H1 (cell line): ENCODE measurements at regions not wholly inside any gene's neighbourhood (a gene's known extent, or its start where the extent isn't known, plus 50 kb on each side); places are given as distances from the start of the nearest gene placed in this dataset.

Experiments
- CTCF ChIA-PET: fragments of 300-600 bp; sonication (Branson Sonifier 250); formaldehyde crosslinking; loops from one replicate; lab custom pipeline; 2021; ENCODE audit not compliant: partially characterized antibody; lab: Charles Lee
- POLR2A ChIA-PET: fragments of 300-600 bp; sonication (Branson Sonifier 250); formaldehyde crosslinking; loops from one replicate; lab custom pipeline; 2021; ENCODE audit warnings: inconsistent platforms; ENCODE audit not compliant: partially characterized antibody; lab: Charles Lee
- DNase-seq, 2 experiments: peaks; one replicate each; pipeline versions ENCODE4 v3.0.0 to v3.0.0-alpha.2; 2010 to 2022; ENCODE audit warnings: low spot score in 2 of 2, low read depth in 1 of 2, mixed read lengths in 1 of 2
- FAIRE-seq: peaks from 2 replicates; lab custom pipeline; 2011; peaks lifted over from hg19 to GRCh38; lab: Jason Lieb, UNC
- H2AFZ ChIP-seq: 2 replicates; pipeline ENCODE4 v1.8.1; 2012; ENCODE audit warnings: low read length, inconsistent platforms
- H2AK5ac ChIP-seq: 2 replicates; pipeline ENCODE4 v1.6.1; 2013; ENCODE audit warnings: low read depth, low read length
- H2BK120ac ChIP-seq: replicated peaks from 2 replicates; pipeline ENCODE3; 2013; ENCODE audit warnings: low read depth, low read length, inconsistent platforms
- H2BK12ac ChIP-seq: 2 replicates; pipeline ENCODE4 v1.6.1; 2013; ENCODE audit warnings: low read depth, low read length
- H2BK15ac ChIP-seq: 2 replicates; pipeline ENCODE4 v1.6.1; 2013; ENCODE audit warnings: low read length
- H2BK20ac ChIP-seq: 2 replicates; pipeline ENCODE4 v1.6.1; 2013; ENCODE audit warnings: low read length
- H2BK5ac ChIP-seq: 2 replicates; pipeline ENCODE4 v1.6.1; 2013; ENCODE audit warnings: low read depth, low read length
- H3K14ac ChIP-seq: 2 replicates; pipeline ENCODE4 v1.6.1; 2013; ENCODE audit warnings: inconsistent platforms; ENCODE audit not compliant: insufficient read length
- H3K18ac ChIP-seq: 2 replicates; pipeline ENCODE4 v1.6.1; 2013; ENCODE audit warnings: low read length; ENCODE audit errors: extremely low read depth
- H3K23ac ChIP-seq: 2 replicates; pipeline ENCODE4 v1.6.1; 2013; ENCODE audit warnings: inconsistent platforms; ENCODE audit not compliant: insufficient read length
- H3K23me2 ChIP-seq: 2 replicates; pipeline ENCODE4 v1.6.1; 2013; ENCODE audit warnings: low read depth, low read length
- H3K27ac ChIP-seq: 2 replicates; pipeline ENCODE4 v1.6.1; 2011; ENCODE audit warnings: low read depth, low read length, inconsistent platforms
- H3K27me3 ChIP-seq, 4 experiments: replicated peaks in 1 of 4; 1 replicate in 1 of 4; 2 replicates in 3 of 4; pipeline versions ENCODE4 v1.6.1 to v1.8.1; 2011 to 2013; ENCODE audit warnings: low read length in 3 of 4, mild to moderate bottlenecking in 3 of 4, inconsistent platforms in 2 of 4, mixed read lengths in 2 of 4, moderate library complexity in 1 of 4; ENCODE audit not compliant: control insufficient read depth in 3 of 4, insufficient read depth in 3 of 4; ENCODE audit errors: extremely low read depth in 1 of 4
- H3K36me3 ChIP-seq, 4 experiments: 2 replicates each; pipeline versions ENCODE4 v1.6.1 to v1.8.1; 2011 to 2013; ENCODE audit warnings: mild to moderate bottlenecking in 4 of 4, low read length in 3 of 4, moderate library complexity in 2 of 4, control low read depth in 1 of 4, inconsistent platforms in 1 of 4; ENCODE audit not compliant: insufficient read depth in 4 of 4, control insufficient read depth in 2 of 4
- H3K4ac ChIP-seq: replicated peaks from 2 replicates; pipeline ENCODE3; 2013; ENCODE audit warnings: low read length, low read depth, mixed read lengths, inconsistent platforms; ENCODE audit not compliant: insufficient read length
- H3K4me1 ChIP-seq, 4 experiments: replicated peaks in 1 of 4; 1 replicate in 1 of 4; 2 replicates in 3 of 4; pipeline versions ENCODE4 v1.6.1 to v1.8.1; 2011 to 2013; ENCODE audit warnings: low read length in 3 of 4, inconsistent platforms in 2 of 4, mixed read lengths in 1 of 4; ENCODE audit not compliant: insufficient read depth in 4 of 4, control insufficient read depth in 3 of 4
- H3K4me2 ChIP-seq, 2 experiments: 2 replicates each; pipeline versions ENCODE4 v1.6.1 to v1.8.1; 2011 to 2013; ENCODE audit warnings: low read depth in 2 of 2, low read length in 2 of 2, control low read depth in 1 of 2, inconsistent platforms in 1 of 2, mild to moderate bottlenecking in 1 of 2; ENCODE audit not compliant: insufficient read depth in 1 of 2
- H3K4me3 ChIP-seq, 4 experiments: fragments of 200-600, 300-600 bp in 1 of 4; sonication (generic), shearing (Covaris generic), sonication (Bioruptor Twin) in 1 of 4; 2 replicates each; pipeline versions ENCODE4 v1.5.1 to v1.8.1; 2011 to 2016; ENCODE audit warnings: low read length in 4 of 4, low read depth in 3 of 4, control low read depth in 2 of 4, inconsistent platforms in 2 of 4, mild to moderate bottlenecking in 2 of 4, mixed read lengths in 1 of 4, moderate library complexity in 1 of 4; ENCODE audit not compliant: insufficient read depth in 2 of 4; ENCODE audit errors: extremely low read depth in 1 of 4
- H3K56ac ChIP-seq: replicated peaks from 2 replicates; pipeline ENCODE3; 2013; ENCODE audit warnings: low read depth, mild to moderate bottlenecking, mixed read lengths, low read length, inconsistent platforms; ENCODE audit not compliant: insufficient read length
- H3K79me1 ChIP-seq: 2 replicates; pipeline ENCODE4 v1.6.1; 2013; ENCODE audit warnings: low read depth, low read length, control low read depth
- H3K79me2 ChIP-seq, 2 experiments: 2 replicates each; pipeline versions ENCODE4 v1.6.1 to v1.8.1; 2012 to 2013; ENCODE audit warnings: low read length in 2 of 2, mild to moderate bottlenecking in 2 of 2, inconsistent platforms in 1 of 2; ENCODE audit not compliant: insufficient read depth in 2 of 2, control insufficient read depth in 1 of 2
- H3K9ac ChIP-seq, 4 experiments: replicated peaks in 1 of 4; 1 replicate in 1 of 4; 2 replicates in 3 of 4; pipeline versions ENCODE4 v1.6.1 to v1.8.1; 2011 to 2013; ENCODE audit warnings: low read depth in 3 of 4, low read length in 3 of 4, control low read depth in 2 of 4, mild to moderate bottlenecking in 2 of 4, moderate library complexity in 2 of 4, inconsistent platforms in 1 of 4; ENCODE audit errors: extremely low read depth in 1 of 4
- H3K9me3 ChIP-seq, 2 experiments: 2 replicates each; pipeline versions ENCODE4 v1.6.1 to v1.8.1; 2012 to 2013; ENCODE audit warnings: mild to moderate bottlenecking in 2 of 2, moderate library complexity in 2 of 2, control low read depth in 1 of 2, inconsistent platforms in 1 of 2, low read depth in 1 of 2, low read length in 1 of 2, mixed read lengths in 1 of 2; ENCODE audit not compliant: insufficient read depth in 2 of 2
- H4K20me1 ChIP-seq, 2 experiments: replicated peaks in 1 of 2; 2 replicates each; pipeline versions ENCODE3 to v1.8.1; 2011 to 2013; ENCODE audit warnings: inconsistent platforms in 2 of 2, low read length in 2 of 2, mild to moderate bottlenecking in 1 of 2; ENCODE audit not compliant: insufficient read depth in 2 of 2, control insufficient read depth in 1 of 2
- H4K5ac ChIP-seq: 2 replicates; pipeline ENCODE4 v1.6.1; 2013; ENCODE audit warnings: low read length, low read depth, mixed read lengths, inconsistent platforms; ENCODE audit not compliant: insufficient read length
- H4K8ac ChIP-seq: 2 replicates; pipeline ENCODE4 v1.8.0; 2013; ENCODE audit warnings: mild to moderate bottlenecking, moderate library complexity, low read length, inconsistent platforms; ENCODE audit not compliant: insufficient read depth; ENCODE audit errors: extremely low read depth
- H4K91ac ChIP-seq: replicated peaks from 2 replicates; pipeline ENCODE3; 2013; ENCODE audit warnings: low read length, mixed read lengths, inconsistent platforms; ENCODE audit not compliant: insufficient read length
- BRCA1 ChIP-seq: IDR thresholded peaks from 2 replicates; pipeline ENCODE4 v1.6.1; 2012; ENCODE audit warnings: low read depth, low read length, improper control_type of control experiment
- EP300 ChIP-seq, 2 experiments: IDR thresholded peaks; 1 replicate in 1 of 2; 2 replicates in 1 of 2; pipeline ENCODE4 v1.6.1; 2011 to 2012; ENCODE audit warnings: low read depth in 2 of 2, low read length in 2 of 2, mild to moderate bottlenecking in 2 of 2, borderline replicate concordance in 1 of 2, inconsistent platforms in 1 of 2, moderate library complexity in 1 of 2
- EZH2 ChIP-seq: fragments of 200-600 bp; sonication (generic); IDR thresholded peaks from 2 replicates; pipeline ENCODE4 v1.7.1; 2012; ENCODE audit warnings: low read depth, mild to moderate bottlenecking, moderate library complexity, low read length, inconsistent platforms; ENCODE audit not compliant: severe bottlenecking
- GTF2F1 ChIP-seq: IDR thresholded peaks from 2 replicates; pipeline ENCODE4 v1.6.1; 2012; ENCODE audit warnings: low read depth, low read length, improper control_type of control experiment, borderline replicate concordance
- HDAC6 ChIP-seq: IDR thresholded peaks from one replicate; pipeline ENCODE4 v1.7.1; 2012; ENCODE audit warnings: low read depth, mild to moderate bottlenecking, inconsistent platforms, low read length, moderate library complexity
- KDM4A ChIP-seq: IDR thresholded peaks from one replicate; pipeline ENCODE4 v1.7.1; 2012; ENCODE audit warnings: low read depth, mild to moderate bottlenecking, moderate library complexity, low read length, inconsistent platforms; ENCODE audit not compliant: severe bottlenecking
- RFX5 ChIP-seq: IDR thresholded peaks from 2 replicates; pipeline ENCODE4 v1.6.1; 2011; ENCODE audit warnings: low read depth, low read length, improper control_type of control experiment, borderline replicate concordance
- SIX5 ChIP-seq: IDR thresholded peaks from 2 replicates; pipeline ENCODE4 v1.6.1; 2011; ENCODE audit warnings: mild to moderate bottlenecking, low read depth, low read length
- SP1 ChIP-seq: IDR thresholded peaks from 2 replicates; pipeline ENCODE4 v1.6.1; 2011; ENCODE audit warnings: low read depth, low read length
- SUZ12 ChIP-seq: fragments of 200-600 bp; sonication (generic); IDR thresholded peaks from 2 replicates; pipeline ENCODE4 v1.6.1; 2012; ENCODE audit warnings: mild to moderate bottlenecking, inconsistent platforms, low read length, moderate library complexity, mixed read lengths
- TEAD4 ChIP-seq: IDR thresholded peaks from 2 replicates; pipeline ENCODE4 v1.6.1; 2012; ENCODE audit warnings: low read depth, low read length, inconsistent platforms, mixed read lengths
- YY1 ChIP-seq: IDR thresholded peaks from 2 replicates; pipeline ENCODE4 v1.6.1; 2011; ENCODE audit warnings: low read depth, mild to moderate bottlenecking, low read length
- TF ChIP-seq, protein P1 (sequence below): IDR thresholded peaks from 2 replicates; pipeline ENCODE4 v1.6.1; 2011; ENCODE audit warnings: low read length, improper control_type of control experiment

GRCh38 chr17:10968007-10968406 is 130.1 kb upstream of the PIRT start:
- Histone ChIP-seq H2AK5ac (no peak overlapping the region), H3K14ac (no peak overlapping the region)

More at GRCh38 chr17:10968007-10968406, 130.1 kb upstream of the PIRT start:
- Histone ChIP-seq H2BK20ac (no peak overlapping the region), H3K4me1 (no peaks in the 10 kb centered on the region), H3K9ac (no peak overlapping the region), H4K20me1 (no peaks in the 10 kb centered on the region), H4K8ac (no peak overlapping the region), H3K36me3 (no peaks in the 10 kb centered on the region), H3K23me2 (no peaks in the 10 kb centered on the region), H3K27me3 (no peaks in the 10 kb centered on the region), H2BK5ac (no peak overlapping the region), H2BK12ac (no peak overlapping the region), H3K4me3 (no peak overlapping the region), H3K27ac (no peak overlapping the region), H4K5ac (no peak overlapping the region), H3K79me1 (no peaks in the 10 kb centered on the region), H3K4ac (no peak overlapping the region), H3K9me3 (no peaks in the 10 kb centered on the region), H2BK120ac (no peak overlapping the region), H3K18ac (no peak overlapping the region), H2AFZ (no peak overlapping the region), H4K91ac (no peak overlapping the region), H3K56ac (no peak overlapping the region), H3K79me2 (no peaks in the 10 kb centered on the region), H3K4me2 (no peak overlapping the region), H3K23ac (no peak overlapping the region), H2BK15ac (no peak overlapping the region)
- POLR2A ChIA-PET = no interaction called here
- DNase-seq = no peak
- CTCF ChIA-PET = interaction anchor here (0.6 to 1.2 kb wide), 2 partner anchors 93 to 177 kb away, joined by 3 read pairs; no protein-coding TSS in a partner anchor
- FAIRE-seq = no peak
- no peak for TF ChIP-seq BRCA1
- no peak for TF ChIP-seq TEAD4
- TF ChIP-seq, protein P1, sequence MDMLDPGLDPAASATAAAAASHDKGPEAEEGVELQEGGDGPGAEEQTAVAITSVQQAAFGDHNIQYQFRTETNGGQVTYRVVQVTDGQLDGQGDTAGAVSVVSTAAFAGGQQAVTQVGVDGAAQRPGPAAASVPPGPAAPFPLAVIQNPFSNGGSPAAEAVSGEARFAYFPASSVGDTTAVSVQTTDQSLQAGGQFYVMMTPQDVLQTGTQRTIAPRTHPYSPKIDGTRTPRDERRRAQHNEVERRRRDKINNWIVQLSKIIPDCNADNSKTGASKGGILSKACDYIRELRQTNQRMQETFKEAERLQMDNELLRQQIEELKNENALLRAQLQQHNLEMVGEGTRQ = no peak
- TF ChIP-seq RFX5 = no peak
- no peak for TF ChIP-seq SIX5
- no peak for TF ChIP-seq GTF2F1
- TF ChIP-seq EZH2 = no peak
- no peak for TF ChIP-seq HDAC6
- no peak for TF ChIP-seq SUZ12
- no peak for TF ChIP-seq SP1
- TF ChIP-seq KDM4A = no peak
- no peak for TF ChIP-seq EP300 (IDR thresholded peaks at IDR 0.05; ENCODE audit: borderline replicate concordance in 1 of 2, low read depth in 2 of 2, low read length in 2 of 2)
- no peak for TF ChIP-seq YY1
